HG02870 (cell line): ENCODE measurements at regions not wholly inside any gene's neighbourhood (a gene's known extent, or its start where the extent isn't known, plus 50 kb on each side); places are given as distances from the start of the nearest gene placed in this dataset.
"Not testable (repeated sequence)": the region's sequence is repeated elsewhere in the genome, so short reads cannot be mapped to it uniquely, and the experiment has no call there.

Source experiments
- ATAC-seq: cut with Tn5 transposase; IDR thresholded peaks from one replicate; pipeline ENCODE4 v1.9.1; 2021; ENCODE audit warnings: mild to moderate bottlenecking, moderate library complexity; ENCODE audit not compliant: unreplicated experiment

- ATAC-seq = no peak
Observed at GRCh38 chr6:95660544-95660943, 83.2 kb downstream of the MANEA start.

- no peak for ATAC-seq
Observed at GRCh38 chr6:95670011-95670463, 92.7 kb downstream of the MANEA start.

GRCh38 chr6:95676011-95676628 lies 98.8 kb downstream of the MANEA start:
- no peak for ATAC-seq

GRCh38 chr6:95679981-95680380 lies 102.6 kb downstream of the MANEA start:
- no peak for ATAC-seq

- no peak for ATAC-seq
Observed at GRCh38 chr6:95681736-95682135, 104.4 kb downstream of the MANEA start.

- ATAC-seq = no peak
Observed at GRCh38 chr6:95682476-95682875, 105.1 kb downstream of the MANEA start.

DNA sequence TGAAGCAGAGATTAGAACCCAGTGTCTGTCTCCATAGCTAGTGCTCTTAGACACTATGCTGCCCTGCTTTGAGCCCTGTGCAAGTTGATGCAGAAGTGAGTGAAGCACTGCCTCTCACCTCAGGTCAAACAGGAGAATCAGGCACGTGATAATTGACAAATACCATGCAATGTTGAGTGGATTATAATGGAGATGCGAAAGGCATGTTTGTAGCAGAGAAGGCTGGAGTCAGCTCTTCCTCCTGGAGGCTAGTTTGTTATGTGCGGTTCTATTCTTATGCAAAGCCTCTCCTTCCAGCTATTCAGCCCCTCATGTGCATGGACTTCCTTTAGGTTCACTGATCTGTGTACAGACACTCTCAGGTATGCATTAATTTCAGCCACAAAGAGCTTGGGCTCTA lies 108.5 kb downstream of the MANEA start:
- ATAC-seq = no peak

- no peak for ATAC-seq
Observed at GRCh38 chr6:95686272-95686671, 108.9 kb downstream of the MANEA start.

- ATAC-seq = no peak
Observed at GRCh38 chr6:95686895-95687294, 109.6 kb downstream of the MANEA start.

DNA sequence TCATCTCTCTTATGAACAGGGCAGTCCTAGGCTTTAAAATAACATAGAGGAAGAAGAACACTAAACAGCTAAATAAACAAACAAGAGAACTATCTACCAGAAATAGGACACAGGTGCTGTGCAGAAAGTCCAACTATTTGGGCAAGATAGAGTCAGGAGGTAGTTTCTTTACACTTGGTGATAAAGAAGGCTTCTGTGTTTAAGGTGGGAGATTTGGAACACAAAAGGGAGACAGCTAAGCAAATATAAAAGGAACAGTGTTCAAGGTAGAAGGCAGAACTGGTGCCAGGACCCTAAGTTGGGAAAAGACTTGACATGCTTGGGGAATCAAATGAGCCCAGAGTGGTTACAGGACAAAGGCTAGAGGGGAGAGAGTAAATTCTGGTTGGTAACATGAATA lies 110.5 kb downstream of the MANEA start:
- ATAC-seq = no peak

- ATAC-seq = no peak
Observed at GRCh38 chr6:95690328-95690727, 113.0 kb downstream of the MANEA start.

GRCh38 chr6:95693108-95693507 lies 115.8 kb downstream of the MANEA start:
- no peak for ATAC-seq

DNA sequence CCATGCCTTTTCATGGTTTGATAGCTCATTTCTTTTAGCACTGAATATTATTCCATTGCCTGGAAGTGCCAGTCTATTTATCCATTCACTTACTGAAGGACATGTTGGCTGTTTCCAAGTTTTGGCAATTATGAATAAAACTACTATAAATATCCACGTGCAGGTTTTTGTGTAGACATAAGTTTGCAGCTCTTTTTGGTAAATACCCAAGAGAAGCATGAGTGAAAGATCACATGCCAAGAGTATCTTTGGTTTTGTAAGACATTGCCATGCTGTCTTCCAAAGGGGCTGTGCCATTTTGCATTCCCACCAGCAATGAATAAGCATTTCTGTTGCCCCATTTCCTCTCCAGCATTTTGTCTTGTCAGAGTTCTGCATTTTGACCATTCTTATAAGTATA lies 120.9 kb downstream of the MANEA start:
- no peak for ATAC-seq

DNA sequence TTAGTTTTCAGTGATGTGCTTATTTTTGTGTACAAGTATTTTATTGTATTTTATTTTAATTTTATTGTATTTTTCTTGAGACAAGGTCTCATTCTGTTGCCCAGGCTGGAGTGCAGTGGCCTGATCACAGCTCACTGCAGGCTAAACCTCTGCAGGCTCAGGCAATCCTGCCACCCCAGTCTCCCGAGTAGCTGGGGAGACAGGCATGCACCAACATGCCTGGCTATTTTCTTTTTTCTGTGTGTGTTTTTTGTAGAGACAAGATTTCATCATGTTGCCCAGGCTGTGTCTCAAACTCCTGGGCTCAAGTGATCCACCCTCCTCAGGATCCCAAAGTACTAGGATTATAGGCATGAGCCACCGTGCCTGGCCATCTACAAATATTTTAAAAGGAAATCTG lies 146.3 kb downstream of the MANEA start:
- ATAC-seq = no peak

DNA sequence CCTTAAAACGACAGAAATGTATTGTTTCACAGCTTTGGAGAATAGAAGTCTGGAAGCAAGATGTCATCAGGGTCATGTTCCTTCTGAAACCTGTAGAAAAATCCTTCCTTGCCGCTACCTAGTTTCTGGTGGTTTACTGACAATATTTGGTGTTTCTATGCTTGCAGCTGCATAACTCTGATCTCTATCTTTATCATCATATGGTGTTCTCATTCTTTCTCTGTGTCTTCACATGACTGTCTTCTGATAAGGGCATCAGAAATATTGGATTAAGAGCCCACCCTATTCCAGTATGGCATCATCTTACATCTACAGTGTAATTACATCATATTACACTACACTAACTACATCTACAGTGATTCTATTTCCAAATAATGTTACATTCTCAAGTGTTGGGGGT lies 148.0 kb downstream of the MANEA start:
- ATAC-seq = no peak

GRCh38 chr6:95740157-95740556 lies 162.8 kb downstream of the MANEA start:
- no peak for ATAC-seq

DNA sequence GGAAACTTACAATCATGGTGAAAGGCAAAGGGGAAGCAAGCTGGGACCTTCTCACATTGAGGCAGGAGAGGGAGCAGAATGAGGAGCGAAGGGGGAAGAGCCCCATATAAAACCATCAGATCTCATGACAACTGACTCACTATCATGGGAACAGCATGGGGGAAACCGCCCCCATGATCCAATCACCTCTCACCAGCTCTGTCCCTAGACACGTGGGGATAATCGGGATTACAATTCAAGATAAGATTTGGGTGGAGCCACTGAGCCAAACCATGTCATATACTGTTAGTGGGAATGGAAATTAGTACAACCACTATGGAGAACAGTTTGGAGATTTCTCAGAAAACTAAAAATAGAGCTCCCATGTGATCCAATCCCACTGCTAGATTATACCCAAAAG lies 163.7 kb downstream of the MANEA start:
- ATAC-seq = no peak

DNA sequence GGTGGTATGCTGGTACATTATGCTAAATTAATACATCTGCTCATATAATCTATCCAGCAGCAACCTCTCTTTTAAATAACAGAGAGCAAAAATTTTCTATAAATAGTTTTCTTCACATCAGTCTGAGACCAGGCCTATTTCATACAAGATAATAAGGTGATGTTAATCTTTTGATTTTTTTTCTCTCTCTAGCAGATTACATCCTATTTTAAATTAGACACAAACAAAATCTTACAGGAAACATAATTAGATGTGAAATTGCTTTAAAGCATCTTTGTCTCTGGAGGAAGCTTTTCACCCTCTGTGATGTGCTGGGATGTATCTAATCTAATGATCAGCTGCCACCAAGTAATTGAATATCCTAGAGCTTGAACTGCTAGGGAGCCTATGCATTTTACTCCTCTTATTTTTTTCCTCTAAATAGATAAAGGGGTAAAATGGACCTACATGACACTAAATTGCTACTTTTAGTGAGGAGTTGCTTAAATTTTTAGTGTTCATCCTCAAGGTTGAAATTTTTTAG lies 165.5 kb downstream of the MANEA start:
- no peak for ATAC-seq

DNA sequence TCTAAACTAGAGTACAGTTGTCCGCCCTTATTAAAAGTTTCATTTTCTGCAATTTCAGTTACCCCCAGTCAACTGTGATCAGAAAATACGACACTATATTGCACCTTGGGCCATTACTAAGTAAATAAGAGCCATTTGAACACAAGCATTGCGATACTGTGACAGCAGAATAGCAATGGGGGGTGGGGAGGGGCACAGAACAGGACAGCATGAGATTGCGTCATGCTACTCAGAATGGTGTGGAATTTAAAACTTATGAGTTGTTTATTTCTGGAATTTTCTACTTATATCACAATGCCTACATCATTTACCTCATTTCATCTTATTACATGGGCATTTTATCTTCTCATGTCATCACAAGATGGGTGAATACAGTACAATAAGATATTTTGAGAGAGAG lies 166.3 kb downstream of the MANEA start:
- no peak for ATAC-seq

DNA sequence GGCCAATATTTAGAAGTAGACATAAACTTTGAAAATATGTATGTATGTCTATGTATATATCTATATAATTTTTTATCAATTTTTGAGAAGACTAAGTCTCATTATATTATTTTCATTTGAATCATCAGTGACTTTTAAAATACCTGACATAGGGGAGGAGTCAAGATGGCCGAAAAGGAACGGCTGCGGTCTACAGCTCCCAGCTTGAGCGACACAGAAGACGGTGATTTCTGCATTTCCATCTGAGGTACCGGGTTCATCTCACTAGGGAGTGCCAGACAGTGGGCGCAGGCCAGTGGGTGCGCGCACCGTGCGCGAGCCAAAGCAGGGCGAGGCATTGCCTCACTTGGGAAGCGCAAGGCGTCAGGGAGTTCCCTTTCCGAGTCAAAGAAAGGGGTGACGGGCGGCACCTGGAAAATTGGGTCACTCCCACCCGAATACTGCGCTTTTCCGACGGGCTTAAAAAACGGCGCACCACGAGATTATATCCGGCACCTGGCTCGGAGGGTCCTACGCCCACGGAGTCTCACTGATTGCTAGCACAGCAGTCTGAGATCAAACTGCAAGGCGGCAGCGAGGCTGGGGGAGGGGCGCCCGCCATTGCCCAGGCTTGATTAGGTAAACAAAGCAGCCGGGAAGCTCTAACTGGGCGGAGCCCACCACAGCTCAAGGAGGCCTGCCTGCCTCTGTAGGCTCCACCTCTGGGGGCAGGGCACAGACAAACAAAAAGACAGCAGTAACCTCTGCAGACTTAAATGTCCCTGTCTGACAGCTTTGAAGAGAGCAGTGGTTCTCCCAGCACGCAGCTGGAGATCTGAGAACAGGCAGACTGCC lies 181.1 kb downstream of the MANEA start:
- ATAC-seq = not testable (repeated sequence)

GRCh38 chr6:95767897-95768463 lies 190.6 kb downstream of the MANEA start:
- no peak for ATAC-seq

GRCh38 chr6:95768539-95768938 lies 191.2 kb downstream of the MANEA start:
- ATAC-seq = no peak
